ENCODE measurements at regions not wholly inside any gene's neighbourhood (a gene's known extent, or its start where the extent isn't known, plus 50 kb on each side); places are given as distances from the start of the nearest gene placed in this dataset.
A peak's percentile ranks its signal among the peaks of the same experiment; 100 is the strongest.

DNA sequence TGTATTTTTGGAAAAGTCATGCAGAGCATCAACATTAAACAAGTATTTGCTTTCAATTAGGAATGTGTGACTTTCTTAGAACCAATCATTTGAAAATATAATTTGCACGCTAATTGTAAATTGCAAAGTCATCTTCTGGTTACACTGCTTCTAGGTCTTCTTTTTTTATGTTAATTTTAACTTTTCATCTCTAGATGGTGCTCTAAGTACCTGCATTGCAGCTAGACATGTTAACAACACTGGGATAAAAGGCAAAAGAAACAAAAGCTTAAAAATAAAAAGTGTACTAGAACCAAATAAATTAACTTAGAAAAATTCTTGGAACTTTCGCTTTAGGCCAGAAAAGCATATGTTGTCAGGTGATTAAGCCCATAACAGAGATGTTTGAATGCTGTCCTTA, 2758.2 kb downstream of the PCDH9 start:
- Histone ChIP-seq H3K14ac (ENCODE audit: low read length) (no peak overlapping the region), H3K36me3 (ENCODE audit: control insufficient read depth in 1 of 2, insufficient read depth in 2 of 2, low read length in 2 of 2) (no peaks in the 10 kb centered on the region), H4K8ac (ENCODE audit: low read depth, low read length) (no peak overlapping the region), H2BK5ac (ENCODE audit: low read depth, low read length, poor library complexity) (no peak overlapping the region), H3K9me3 (ENCODE audit: insufficient read depth, low read depth, low read length) (no peaks in the 10 kb centered on the region), H3K27ac (ENCODE audit: low read depth, low read length) (no peak overlapping the region), H3K9ac (ENCODE audit: low read length) (no peak overlapping the region), H2BK12ac (ENCODE audit: low read length) (no peak overlapping the region), H3K4me1 (ENCODE audit: control insufficient read depth in 1 of 2, insufficient read depth in 2 of 2, low read length in 2 of 2) (no peaks in the 10 kb centered on the region), H4K12ac (ENCODE audit: low read depth, low read length) (no peak overlapping the region), H3K4me3 (ENCODE audit: low read depth, low read length) (no peak overlapping the region), H3K23ac (ENCODE audit: low read length) (no peak overlapping the region), H3K4ac (ENCODE audit: low read depth, low read length) (no peak overlapping the region), H2AFZ (ENCODE audit: insufficient read depth, low read length, poor library complexity) (no peak overlapping the region), H3K79me2 (ENCODE audit: control insufficient read depth, insufficient read depth, low read length, poor library complexity) (no peaks in the 10 kb centered on the region), H2BK120ac (ENCODE audit: insufficient read depth, low read length, poor library complexity) (no peak overlapping the region), H3K79me1 (ENCODE audit: low read length) (peaks cover 2% of the 10 kb centered on the region), H3K4me2 (ENCODE audit: low read length) (no peak overlapping the region), H2AK5ac (ENCODE audit: low read length) (no peak overlapping the region), H3K18ac (ENCODE audit: low read length) (no peak overlapping the region), H4K91ac (ENCODE audit: low read depth, low read length) (no peak overlapping the region), H3K27me3 (ENCODE audit: insufficient read depth, low read length) (no peaks in the 10 kb centered on the region)
- WGBS (ENCODE audit: extremely low coverage, insufficient coverage, insufficient read length): no CpG with 5 or more reads among the region's 2 CpGs
- peak in 1 of 2 donors; percentile 14 for DNase-seq

DNA sequence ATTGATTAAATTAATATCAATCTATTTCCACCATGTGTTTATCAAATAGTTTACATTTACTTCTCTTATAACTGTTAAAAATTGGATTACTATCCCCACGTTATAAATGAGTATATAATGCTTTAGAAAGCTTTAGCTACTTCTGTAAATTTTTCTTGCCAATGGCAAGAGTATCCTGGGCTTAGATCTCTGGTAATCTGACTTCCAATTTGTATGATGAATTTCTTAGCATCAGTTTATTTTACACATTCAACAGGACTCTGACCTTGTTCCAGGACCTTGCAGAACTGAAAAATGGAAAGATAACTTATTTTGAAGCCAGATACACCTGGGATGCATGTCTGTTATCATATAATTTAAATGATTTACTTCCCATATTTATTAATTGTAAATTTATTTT, 2759.4 kb downstream of the PCDH9 start:
- no peaks in the 10 kb centered on the region for H3K79me2 ChIP-seq (ENCODE audit: control insufficient read depth, insufficient read depth, low read length, poor library complexity)
- H3K4me1 ChIP-seq (ENCODE audit: control insufficient read depth in 1 of 2, insufficient read depth in 2 of 2, low read length in 2 of 2): no peaks in the 10 kb centered on the region
- H3K79me1 ChIP-seq (ENCODE audit: low read length): peaks cover 2% of the 10 kb centered on the region
- H2BK5ac ChIP-seq (ENCODE audit: low read depth, low read length, poor library complexity): no peak overlapping the region
- H3K4me2 ChIP-seq (ENCODE audit: low read length): no peak overlapping the region
- no CpG with 5 or more reads among the region's 1 CpG for WGBS (ENCODE audit: extremely low coverage, insufficient coverage, insufficient read length)
- H3K4ac ChIP-seq (ENCODE audit: low read depth, low read length): no peak overlapping the region
- H3K9ac ChIP-seq (ENCODE audit: low read length): no peak overlapping the region
- H3K9me3 ChIP-seq (ENCODE audit: insufficient read depth, low read depth, low read length): no peaks in the 10 kb centered on the region
- H3K36me3 ChIP-seq (ENCODE audit: control insufficient read depth in 1 of 2, insufficient read depth in 2 of 2, low read length in 2 of 2): no peaks in the 10 kb centered on the region
- H3K27me3 ChIP-seq (ENCODE audit: insufficient read depth, low read length): no peaks in the 10 kb centered on the region
- H3K18ac ChIP-seq (ENCODE audit: low read length): no peak overlapping the region
- H2AFZ ChIP-seq (ENCODE audit: insufficient read depth, low read length, poor library complexity): no peak overlapping the region
- H3K14ac ChIP-seq (ENCODE audit: low read length): no peak overlapping the region
- no peak overlapping the region for H4K8ac ChIP-seq (ENCODE audit: low read depth, low read length)
- H4K91ac ChIP-seq (ENCODE audit: low read depth, low read length): no peak overlapping the region
- H3K23ac ChIP-seq (ENCODE audit: low read length): no peak overlapping the region
- H2BK120ac ChIP-seq (ENCODE audit: insufficient read depth, low read length, poor library complexity): no peak overlapping the region
- H2AK5ac ChIP-seq (ENCODE audit: low read length): no peak overlapping the region
- H2BK12ac ChIP-seq (ENCODE audit: low read length): no peak overlapping the region
- no peak overlapping the region for H3K27ac ChIP-seq (ENCODE audit: low read depth, low read length)
- no peak for DNase-seq
- no peak overlapping the region for H4K12ac ChIP-seq (ENCODE audit: low read depth, low read length)
- no peak overlapping the region for H3K4me3 ChIP-seq (ENCODE audit: low read depth, low read length)

GRCh38 chr13:64459778-64460177, 2770.4 kb downstream of the PCDH9 start:
- no peak overlapping the region for H3K4me3 ChIP-seq (ENCODE audit: low read depth, low read length)
- no peak overlapping the region for H2BK12ac ChIP-seq (ENCODE audit: low read length)
- H3K23ac ChIP-seq (ENCODE audit: low read length): no peak overlapping the region
- no peak for DNase-seq
- H3K9me3 ChIP-seq (ENCODE audit: insufficient read depth, low read depth, low read length): peaks cover 2% of the 10 kb centered on the region
- no peak overlapping the region for H3K4me2 ChIP-seq (ENCODE audit: low read length)
- WGBS (ENCODE audit: extremely low coverage, insufficient coverage, insufficient read length): no CpG with 5 or more reads among the region's 3 CpGs
- no peak overlapping the region for H4K91ac ChIP-seq (ENCODE audit: low read depth, low read length)
- no peak overlapping the region for H3K27ac ChIP-seq (ENCODE audit: low read depth, low read length)
- H2AFZ ChIP-seq (ENCODE audit: insufficient read depth, low read length, poor library complexity): no peak overlapping the region
- no peak overlapping the region for H3K9ac ChIP-seq (ENCODE audit: low read length)
- no peaks in the 10 kb centered on the region for H3K27me3 ChIP-seq (ENCODE audit: insufficient read depth, low read length)
- no peaks in the 10 kb centered on the region for H3K4me1 ChIP-seq (ENCODE audit: control insufficient read depth in 1 of 2, insufficient read depth in 2 of 2, low read length in 2 of 2)
- H2BK120ac ChIP-seq (ENCODE audit: insufficient read depth, low read length, poor library complexity): no peak overlapping the region
- no peaks in the 10 kb centered on the region for H3K79me2 ChIP-seq (ENCODE audit: control insufficient read depth, insufficient read depth, low read length, poor library complexity)
- H3K36me3 ChIP-seq (ENCODE audit: control insufficient read depth in 1 of 2, insufficient read depth in 2 of 2, low read length in 2 of 2): no peaks in the 10 kb centered on the region
- H3K79me1 ChIP-seq (ENCODE audit: low read length): no peaks in the 10 kb centered on the region
- no peak overlapping the region for H2BK5ac ChIP-seq (ENCODE audit: low read depth, low read length, poor library complexity)
- H3K4ac ChIP-seq (ENCODE audit: low read depth, low read length): no peak overlapping the region
- no peak overlapping the region for H4K8ac ChIP-seq (ENCODE audit: low read depth, low read length)
- H3K14ac ChIP-seq (ENCODE audit: low read length): no peak overlapping the region
- no peak overlapping the region for H4K12ac ChIP-seq (ENCODE audit: low read depth, low read length)
- H3K18ac ChIP-seq (ENCODE audit: low read length): no peak overlapping the region
- no peak overlapping the region for H2AK5ac ChIP-seq (ENCODE audit: low read length)

- Histone ChIP-seq H3K9me3 (ENCODE audit: insufficient read depth, low read depth, low read length) (peaks cover under 1% of the 10 kb centered on the region), H4K91ac (ENCODE audit: low read depth, low read length) (no peak overlapping the region), H3K14ac (ENCODE audit: low read length) (no peak overlapping the region), H2BK120ac (ENCODE audit: insufficient read depth, low read length, poor library complexity) (no peak overlapping the region), H2BK12ac (ENCODE audit: low read length) (no peak overlapping the region), H3K27ac (ENCODE audit: low read depth, low read length) (no peak overlapping the region), H3K4me1 (ENCODE audit: control insufficient read depth in 1 of 2, insufficient read depth in 2 of 2, low read length in 2 of 2) (no peaks in the 10 kb centered on the region), H3K4ac (ENCODE audit: low read depth, low read length) (no peak overlapping the region), H4K8ac (ENCODE audit: low read depth, low read length) (no peak overlapping the region), H3K79me2 (ENCODE audit: control insufficient read depth, insufficient read depth, low read length, poor library complexity) (no peaks in the 10 kb centered on the region), H4K12ac (ENCODE audit: low read depth, low read length) (no peak overlapping the region), H2AK5ac (ENCODE audit: low read length) (no peak overlapping the region), H3K18ac (ENCODE audit: low read length) (no peak overlapping the region), H3K23ac (ENCODE audit: low read length) (no peak overlapping the region), H3K79me1 (ENCODE audit: low read length) (no peaks in the 10 kb centered on the region), H3K36me3 (ENCODE audit: control insufficient read depth in 1 of 2, insufficient read depth in 2 of 2, low read length in 2 of 2) (no peaks in the 10 kb centered on the region), H2AFZ (ENCODE audit: insufficient read depth, low read length, poor library complexity) (no peak overlapping the region), H3K4me2 (ENCODE audit: low read length) (no peak overlapping the region), H3K27me3 (ENCODE audit: insufficient read depth, low read length) (no peaks in the 10 kb centered on the region), H3K4me3 (ENCODE audit: low read depth, low read length) (no peak overlapping the region), H2BK5ac (ENCODE audit: low read depth, low read length, poor library complexity) (no peak overlapping the region), H3K9ac (ENCODE audit: low read length) (no peak overlapping the region)
- DNase-seq: no peak
These were observed 2772.2 kb downstream of the PCDH9 start for GRCh38 chr13:64457976-64458375.
